Trophoblast cell (in vitro differentiated cells and primary cell): ENCODE measurements at regions not wholly inside any gene's neighbourhood (a gene's known extent, or its start where the extent isn't known, plus 50 kb on each side); places are given as distances from the start of the nearest gene placed in this dataset.
A peak's percentile ranks its signal among the peaks of the same experiment; 100 is the strongest.

Source experiments
- DNase-seq, 2 donors: peaks; one replicate each; pipeline ENCODE4 v3.0.0-alpha.2; 2016
- H2AFZ ChIP-seq: 2 replicates; pipeline ENCODE4 v1.6.1; 2013; ENCODE audit warnings: low read length, moderate library complexity, mild to moderate bottlenecking; ENCODE audit not compliant: insufficient read depth, poor library complexity
- H2AK5ac ChIP-seq: 2 replicates; pipeline ENCODE4 v1.6.1; 2013; ENCODE audit warnings: mild to moderate bottlenecking, low read length
- H2BK120ac ChIP-seq: 2 replicates; pipeline ENCODE4 v1.6.1; 2013; ENCODE audit warnings: low read length, mild to moderate bottlenecking, moderate library complexity; ENCODE audit not compliant: insufficient read depth, poor library complexity
- H2BK12ac ChIP-seq: 2 replicates; pipeline ENCODE4 v1.6.1; 2013; ENCODE audit warnings: mild to moderate bottlenecking, low read length, moderate library complexity
- H2BK5ac ChIP-seq: 2 replicates; pipeline ENCODE4 v1.6.1; 2013; ENCODE audit warnings: low read length, low read depth, moderate library complexity, mild to moderate bottlenecking; ENCODE audit not compliant: poor library complexity
- H3K14ac ChIP-seq: 2 replicates; pipeline ENCODE4 v1.6.1; 2013; ENCODE audit warnings: mild to moderate bottlenecking, low read length
- H3K18ac ChIP-seq: 2 replicates; pipeline ENCODE4 v1.6.1; 2013; ENCODE audit warnings: mild to moderate bottlenecking, low read length
- H3K23ac ChIP-seq: 2 replicates; pipeline ENCODE4 v1.6.1; 2013; ENCODE audit warnings: low read length
- H3K27ac ChIP-seq: 2 replicates; pipeline ENCODE4 v1.5.1; 2013; ENCODE audit warnings: low read depth, mild to moderate bottlenecking, inconsistent platforms, low read length, moderate library complexity
- H3K27me3 ChIP-seq: 2 replicates; pipeline ENCODE4 v1.6.1; 2013; ENCODE audit warnings: inconsistent platforms, mild to moderate bottlenecking, low read length, moderate library complexity; ENCODE audit not compliant: insufficient read depth
- H3K36me3 ChIP-seq, 2 experiments: 1 replicate in 1 of 2; 2 replicates in 1 of 2; pipeline ENCODE4 v1.6.1; 2013; ENCODE audit warnings: low read length in 2 of 2, mild to moderate bottlenecking in 2 of 2, moderate library complexity in 1 of 2; ENCODE audit not compliant: insufficient read depth in 2 of 2, control insufficient read depth in 1 of 2
- H3K4ac ChIP-seq: 2 replicates; pipeline ENCODE4 v1.6.1; 2013; ENCODE audit warnings: low read depth, mild to moderate bottlenecking, low read length, moderate library complexity
- H3K4me1 ChIP-seq, 2 experiments: 1 replicate in 1 of 2; 2 replicates in 1 of 2; pipeline ENCODE4 v1.6.1; 2013; ENCODE audit warnings: low read length in 2 of 2, mild to moderate bottlenecking in 2 of 2, moderate library complexity in 1 of 2; ENCODE audit not compliant: insufficient read depth in 2 of 2, control insufficient read depth in 1 of 2
- H3K4me2 ChIP-seq: 2 replicates; pipeline ENCODE4 v1.6.1; 2013; ENCODE audit warnings: inconsistent platforms, mild to moderate bottlenecking, low read length, moderate library complexity
- H3K4me3 ChIP-seq: 2 replicates; pipeline ENCODE4 v1.5.1; 2013; ENCODE audit warnings: mild to moderate bottlenecking, low read depth, low read length, inconsistent platforms
- H3K79me1 ChIP-seq: one replicate; pipeline ENCODE4 v1.6.1; 2013; ENCODE audit warnings: low read length
- H3K79me2 ChIP-seq: 2 replicates; pipeline ENCODE4 v1.6.1; 2013; ENCODE audit warnings: low read length, mild to moderate bottlenecking; ENCODE audit not compliant: control insufficient read depth, insufficient read depth, poor library complexity
- H3K9ac ChIP-seq: 2 replicates; pipeline ENCODE4 v1.6.1; 2013; ENCODE audit warnings: mild to moderate bottlenecking, low read length
- H3K9me3 ChIP-seq: 2 replicates; pipeline ENCODE4 v1.6.1; 2013; ENCODE audit warnings: low read depth, mild to moderate bottlenecking, control low read depth, inconsistent platforms, low read length; ENCODE audit not compliant: insufficient read depth
- H4K12ac ChIP-seq: 2 replicates; pipeline ENCODE4 v1.6.1; 2013; ENCODE audit warnings: low read depth, mild to moderate bottlenecking, low read length, moderate library complexity
- H4K8ac ChIP-seq: 2 replicates; pipeline ENCODE4 v1.6.1; 2013; ENCODE audit warnings: low read depth, mild to moderate bottlenecking, low read length, moderate library complexity
- H4K91ac ChIP-seq: one replicate; pipeline ENCODE4 v1.6.1; 2013; ENCODE audit warnings: low read depth, mild to moderate bottlenecking, low read length, moderate library complexity
- WGBS: extraction: QIAGEN DNeasy Blood & Tissue Kit; methylation state at CpG from one replicate; pipeline ENCODE4 v1.1.7; 2013; ENCODE audit warnings: missing lambda C conversion rate; ENCODE audit not compliant: insufficient read length, insufficient coverage; ENCODE audit errors: extremely low coverage; 5-methylcytosine and 5-hydroxymethylcytosine counted together

- H3K23ac ChIP-seq: no peak overlapping the region
- H2BK5ac ChIP-seq: no peak overlapping the region
- H4K8ac ChIP-seq: no peak overlapping the region
- H4K91ac ChIP-seq: no peak overlapping the region
- no peak overlapping the region for H2BK120ac ChIP-seq
- H4K12ac ChIP-seq: no peak overlapping the region
- H3K9me3 ChIP-seq: no peaks in the 10 kb centered on the region
- no peaks in the 10 kb centered on the region for H3K27me3 ChIP-seq
- no peak overlapping the region for H3K4me2 ChIP-seq
- no peak for DNase-seq
- no peak overlapping the region for H2BK12ac ChIP-seq
- no peak overlapping the region for H3K4ac ChIP-seq
- no peak overlapping the region for H2AFZ ChIP-seq
- no peaks in the 10 kb centered on the region for H3K79me1 ChIP-seq
- H3K36me3 ChIP-seq: no peaks in the 10 kb centered on the region
- H3K4me1 ChIP-seq: peaks cover 7 to 11% of the 10 kb centered on the region in 2 experiments
- no peak overlapping the region for H3K18ac ChIP-seq
- H3K27ac ChIP-seq: no peak overlapping the region
- no peak overlapping the region for H3K14ac ChIP-seq
- no peak overlapping the region for H3K4me3 ChIP-seq
- H3K79me2 ChIP-seq: no peaks in the 10 kb centered on the region
- H2AK5ac ChIP-seq: no peak overlapping the region
- H3K9ac ChIP-seq: no peak overlapping the region
Measured at GRCh38 chr3:124053871-124054270, 61.9 kb upstream of the ROPN1 start.

GRCh38 chr3:124056846-124057245 lies 64.9 kb upstream of the ROPN1 start:
- Histone ChIP-seq H3K4me3 (no peak overlapping the region), H4K12ac (no peak overlapping the region), H3K23ac (no peak overlapping the region), H3K18ac (no peak overlapping the region), H3K36me3 (no peaks in the 10 kb centered on the region), H2BK5ac (no peak overlapping the region), H3K27ac (no peak overlapping the region), H3K4me1 (peaks cover 4 to 11% of the 10 kb centered on the region in 2 experiments), H4K8ac (no peak overlapping the region), H2AK5ac (no peak overlapping the region), H3K4ac (no peak overlapping the region), H3K79me1 (no peaks in the 10 kb centered on the region), H2BK120ac (no peak overlapping the region), H3K4me2 (no peak overlapping the region), H3K9ac (no peak overlapping the region), H3K9me3 (no peaks in the 10 kb centered on the region), H4K91ac (no peak overlapping the region), H3K27me3 (no peaks in the 10 kb centered on the region), H3K14ac (no peak overlapping the region), H3K79me2 (no peaks in the 10 kb centered on the region), H2AFZ (no peak overlapping the region), H2BK12ac (no peak overlapping the region)
- WGBS: no CpG with 5 or more reads among the region's 2 CpGs
- no peak for DNase-seq

GRCh38 chr3:124057420-124057819 lies 65.5 kb upstream of the ROPN1 start:
- Histone ChIP-seq H3K27ac (no peak overlapping the region), H2BK5ac (no peak overlapping the region), H3K14ac (no peak overlapping the region), H2AFZ (no peak overlapping the region), H4K91ac (no peak overlapping the region), H4K12ac (no peak overlapping the region), H4K8ac (no peak overlapping the region), H3K79me1 (no peaks in the 10 kb centered on the region), H3K4me3 (no peak overlapping the region), H3K4me1 (peaks cover 4 to 11% of the 10 kb centered on the region in 2 experiments), H3K4me2 (no peak overlapping the region), H3K27me3 (no peaks in the 10 kb centered on the region), H3K18ac (no peak overlapping the region), H3K9ac (no peak overlapping the region), H3K23ac (no peak overlapping the region), H2AK5ac (no peak overlapping the region), H2BK12ac (no peak overlapping the region), H3K9me3 (no peaks in the 10 kb centered on the region), H3K4ac (no peak overlapping the region), H3K79me2 (no peaks in the 10 kb centered on the region), H2BK120ac (no peak overlapping the region), H3K36me3 (no peaks in the 10 kb centered on the region)
- DNase-seq: no peak
- no CpG with 5 or more reads among the region's 6 CpGs for WGBS

GRCh38 chr3:124059580-124059979 lies 67.7 kb upstream of the ROPN1 start:
- no peak overlapping the region for H3K27ac ChIP-seq
- no peak overlapping the region for H3K4me2 ChIP-seq
- no peak overlapping the region for H4K12ac ChIP-seq
- no peaks in the 10 kb centered on the region for H3K27me3 ChIP-seq
- H3K14ac ChIP-seq: no peak overlapping the region
- no peak overlapping the region for H3K9ac ChIP-seq
- no peaks in the 10 kb centered on the region for H3K79me1 ChIP-seq
- no CpG with 5 or more reads among the region's 1 CpG for WGBS
- no peak overlapping the region for H2AFZ ChIP-seq
- no peak overlapping the region for H2BK12ac ChIP-seq
- H4K91ac ChIP-seq: no peak overlapping the region
- H3K23ac ChIP-seq: no peak overlapping the region
- no peak overlapping the region for H3K18ac ChIP-seq
- no peak overlapping the region for H2AK5ac ChIP-seq
- H2BK5ac ChIP-seq: no peak overlapping the region
- peak in 1 of 2 donors; percentile 44 for DNase-seq
- H2BK120ac ChIP-seq: no peak overlapping the region
- H3K4ac ChIP-seq: no peak overlapping the region
- peaks cover 4 to 11% of the 10 kb centered on the region in 2 experiments for H3K4me1 ChIP-seq
- no peak overlapping the region for H4K8ac ChIP-seq
- H3K9me3 ChIP-seq: no peaks in the 10 kb centered on the region
- no peaks in the 10 kb centered on the region for H3K79me2 ChIP-seq
- H3K4me3 ChIP-seq: no peak overlapping the region
- no peaks in the 10 kb centered on the region for H3K36me3 ChIP-seq
